ENCODE measurements at regions not wholly inside any gene's neighbourhood (a gene's known extent, or its start where the extent isn't known, plus 50 kb on each side); places are given as distances from the start of the nearest gene placed in this dataset.
"Not testable (repeated sequence)": the region's sequence is repeated elsewhere in the genome, so short reads cannot be mapped to it uniquely, and the experiment has no call there.

DNA sequence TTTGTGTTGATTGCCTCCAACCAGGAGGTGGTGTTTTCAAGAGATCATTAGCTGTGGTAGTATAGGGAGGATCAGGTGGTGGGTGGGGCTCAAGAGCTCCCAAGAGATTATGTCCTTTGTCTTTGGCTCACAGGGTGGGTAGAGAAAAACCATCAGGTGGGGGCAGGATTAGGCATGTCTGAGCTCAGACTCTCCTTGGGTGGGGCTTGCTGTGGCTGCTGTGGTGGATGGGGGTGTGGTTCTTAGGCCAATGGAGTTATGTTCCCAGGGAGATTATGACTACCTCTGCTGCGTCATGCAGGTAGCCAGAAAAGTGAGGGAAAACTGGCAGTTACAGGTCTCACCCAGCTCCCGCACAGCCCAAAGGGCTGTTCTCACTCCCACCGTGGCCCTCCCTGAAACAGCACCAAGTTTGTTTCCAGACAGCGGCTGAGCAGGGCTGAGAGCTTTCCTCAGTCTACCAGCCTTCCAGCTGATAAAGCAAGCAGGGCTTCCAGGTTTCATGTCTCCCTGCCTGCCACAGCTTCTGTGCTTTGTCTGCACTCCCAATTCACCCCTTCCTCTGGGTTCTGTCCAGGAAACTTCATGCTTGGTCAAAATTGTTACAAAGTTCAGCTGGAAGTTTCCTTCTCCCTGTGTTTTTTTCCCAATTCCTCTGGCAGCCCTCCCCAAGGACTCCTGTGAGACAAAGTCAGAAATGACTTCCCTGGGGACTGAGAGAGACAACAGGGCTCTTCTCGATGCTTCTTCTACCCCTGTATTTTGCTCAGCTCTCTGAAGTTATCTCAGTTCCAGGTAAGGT is 481.1 kb upstream of the MAN1A1 start:
- no peak for TF ChIP-seq CTCF (IDR thresholded peaks at IDR 0.05; ENCODE audit: insufficient read depth, low read depth, low read length, missing control alignments)
- H3K4me3 ChIP-seq (ENCODE audit: low read depth, low read length): no peak overlapping the region
- DNase-seq (ENCODE audit: low read depth): no peak

DNA sequence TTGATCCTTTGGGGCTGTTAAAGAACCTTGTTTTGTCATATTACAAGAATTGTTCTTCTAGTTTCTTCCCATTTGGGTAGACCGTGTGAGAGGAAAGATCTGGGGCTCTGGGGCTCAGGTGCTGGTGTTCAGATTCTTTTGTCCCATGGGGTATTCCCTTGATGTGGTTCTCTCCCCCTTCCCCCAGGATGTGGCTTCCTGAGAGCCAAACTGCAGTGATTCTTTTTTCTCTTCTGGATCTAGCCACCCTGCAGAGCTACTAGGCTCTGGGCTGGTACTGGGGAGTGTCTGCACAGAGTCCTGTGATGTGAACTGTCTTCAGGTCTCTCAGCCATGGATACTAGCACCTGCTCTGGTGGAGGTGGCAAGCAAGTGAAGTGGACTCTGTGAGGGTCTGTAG is 480.5 kb upstream of the MAN1A1 start:
- H3K4me3 ChIP-seq (ENCODE audit: low read depth, low read length): no peak overlapping the region
- TF ChIP-seq CTCF (IDR thresholded peaks at IDR 0.05; ENCODE audit: insufficient read depth, low read depth, low read length, missing control alignments): no peak
- no peak for DNase-seq (ENCODE audit: low read depth)

DNA sequence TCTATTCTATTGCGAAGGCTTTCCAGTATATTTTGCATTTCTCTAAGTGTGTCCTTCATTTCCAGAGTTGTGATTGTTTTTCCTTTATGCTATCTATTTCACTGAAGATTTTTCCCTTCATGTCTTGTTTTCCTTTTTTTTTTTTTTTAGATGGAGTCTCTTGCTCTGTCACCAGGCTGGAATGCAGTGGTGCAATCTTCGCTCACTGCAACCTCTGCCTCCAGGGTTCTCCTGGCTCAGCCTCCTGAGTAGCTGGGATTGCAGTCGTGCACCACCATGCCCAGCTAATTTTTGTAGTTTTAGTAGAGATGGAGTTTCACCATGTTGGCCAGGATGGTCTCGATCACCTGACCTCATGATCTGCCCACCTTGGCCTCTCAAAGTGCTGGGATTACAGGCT is 479.9 kb upstream of the MAN1A1 start:
- not testable (repeated sequence) for H3K4me3 ChIP-seq (ENCODE audit: low read depth, low read length); DNase-seq (ENCODE audit: low read depth)

GRCh38 chr6:119829006-119829405 is 479.4 kb upstream of the MAN1A1 start:
- DNase-seq (ENCODE audit: low read depth): no peak
- no peak for TF ChIP-seq CTCF (IDR thresholded peaks at IDR 0.05; ENCODE audit: insufficient read depth, low read depth, low read length, missing control alignments)
- no peak overlapping the region for H3K4me3 ChIP-seq (ENCODE audit: low read depth, low read length)

- no peak for TF ChIP-seq CTCF (IDR thresholded peaks at IDR 0.05; ENCODE audit: insufficient read depth, low read depth, low read length, missing control alignments)
- no peak overlapping the region for H3K4me3 ChIP-seq (ENCODE audit: low read depth, low read length)
- no peak for DNase-seq (ENCODE audit: low read depth)
These were observed 471.8 kb upstream of the MAN1A1 start for GRCh38 chr6:119821380-119821779.

DNA sequence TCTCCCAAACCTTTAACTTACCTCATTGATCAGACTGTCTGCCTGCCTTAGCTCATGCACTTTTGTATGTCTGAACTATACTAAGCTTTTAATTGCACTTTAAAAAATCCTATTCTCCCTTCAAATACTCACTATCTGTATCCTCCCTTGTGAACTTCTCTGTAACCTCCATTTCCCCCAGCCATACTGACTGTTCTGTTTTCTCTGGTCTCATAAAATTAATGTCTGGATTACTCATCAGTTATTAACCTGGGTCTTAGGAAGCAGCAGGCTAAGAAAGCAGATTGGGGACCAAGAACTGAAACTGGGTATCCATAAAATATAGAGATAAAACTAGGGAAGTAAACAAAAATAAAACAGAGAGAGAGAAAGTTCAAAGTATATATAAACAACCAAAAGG is 469.3 kb upstream of the MAN1A1 start:
- no peak for TF ChIP-seq CTCF (IDR thresholded peaks at IDR 0.05; ENCODE audit: insufficient read depth, low read depth, low read length, missing control alignments)
- no peak overlapping the region for H3K4me3 ChIP-seq (ENCODE audit: low read depth, low read length)
- no peak for DNase-seq (ENCODE audit: low read depth)

- no peak for DNase-seq (ENCODE audit: low read depth)
- TF ChIP-seq CTCF (IDR thresholded peaks at IDR 0.05; ENCODE audit: insufficient read depth, low read depth, low read length, missing control alignments): no peak
- no peak overlapping the region for H3K4me3 ChIP-seq (ENCODE audit: low read depth, low read length)
These were observed 465.2 kb upstream of the MAN1A1 start for GRCh38 chr6:119814609-119815400.

All from GM12865 (cell line).